Adrenal gland (tissue), 5 donors: ENCODE measurements at regions not wholly inside any gene's neighbourhood (a gene's known extent, or its start where the extent isn't known, plus 50 kb on each side); places are given as distances from the start of the nearest gene placed in this dataset.

Experiments
- POLR2A ChIP-seq, 2 donors: fragments of 450-650 bp; IDR thresholded peaks; one replicate each; pipeline ENCODE4 v1.6.1; 2017; ENCODE audit warnings: antibody characterized with exemption in 2 of 2, mild to moderate bottlenecking in 2 of 2, moderate library complexity in 1 of 2
- TF ChIP-seq, protein P1 (sequence below), 6 experiments: fragments of 450-650 bp in 4 of 6; fragments of 200-600 bp in 2 of 6; sonication (generic) in 1 of 6; IDR thresholded peaks; 1 replicate in 5 of 6; 2 replicates in 1 of 6; pipeline versions ENCODE4 v1.5.1 to v1.8.0; 2016 to 2021; ENCODE audit warnings: antibody characterized with exemption in 6 of 6, mild to moderate bottlenecking in 2 of 6, moderate library complexity in 1 of 6
- donor health status: DM: no; HTN: no; CAD: no.

GRCh38 chr17:52740006-52740405, 581.5 kb upstream of the CA10 start:
- TF ChIP-seq, protein P1, sequence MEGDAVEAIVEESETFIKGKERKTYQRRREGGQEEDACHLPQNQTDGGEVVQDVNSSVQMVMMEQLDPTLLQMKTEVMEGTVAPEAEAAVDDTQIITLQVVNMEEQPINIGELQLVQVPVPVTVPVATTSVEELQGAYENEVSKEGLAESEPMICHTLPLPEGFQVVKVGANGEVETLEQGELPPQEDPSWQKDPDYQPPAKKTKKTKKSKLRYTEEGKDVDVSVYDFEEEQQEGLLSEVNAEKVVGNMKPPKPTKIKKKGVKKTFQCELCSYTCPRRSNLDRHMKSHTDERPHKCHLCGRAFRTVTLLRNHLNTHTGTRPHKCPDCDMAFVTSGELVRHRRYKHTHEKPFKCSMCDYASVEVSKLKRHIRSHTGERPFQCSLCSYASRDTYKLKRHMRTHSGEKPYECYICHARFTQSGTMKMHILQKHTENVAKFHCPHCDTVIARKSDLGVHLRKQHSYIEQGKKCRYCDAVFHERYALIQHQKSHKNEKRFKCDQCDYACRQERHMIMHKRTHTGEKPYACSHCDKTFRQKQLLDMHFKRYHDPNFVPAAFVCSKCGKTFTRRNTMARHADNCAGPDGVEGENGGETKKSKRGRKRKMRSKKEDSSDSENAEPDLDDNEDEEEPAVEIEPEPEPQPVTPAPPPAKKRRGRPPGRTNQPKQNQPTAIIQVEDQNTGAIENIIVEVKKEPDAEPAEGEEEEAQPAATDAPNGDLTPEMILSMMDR (IDR thresholded peaks at IDR 0.05) = no peak
- TF ChIP-seq POLR2A (IDR thresholded peaks at IDR 0.05) = no peak
